ENCODE measurements at regions not wholly inside any gene's neighbourhood (a gene's known extent, or its start where the extent isn't known, plus 50 kb on each side); places are given as distances from the start of the nearest gene placed in this dataset.

DNA sequence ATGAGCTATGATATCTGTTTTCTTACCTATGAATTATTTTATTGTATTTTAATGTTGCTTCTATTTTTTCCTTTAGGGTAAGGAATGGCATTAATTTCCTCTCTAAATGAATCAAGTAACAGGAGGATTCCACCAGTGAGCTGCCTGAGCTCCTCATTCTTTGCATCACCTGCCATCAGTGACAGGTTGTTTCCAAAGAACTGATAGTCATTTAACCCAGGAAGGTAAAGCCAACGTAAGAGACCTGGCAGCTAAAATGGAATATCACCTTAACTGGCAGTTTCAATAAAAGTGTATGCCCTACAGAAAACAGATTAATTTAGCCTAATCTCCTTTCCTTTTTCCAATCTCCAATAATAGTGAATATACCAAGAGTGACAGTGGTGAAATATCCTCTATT lies 812.0 kb downstream of the SLITRK5 start:
- H3K36me3 Mint-ChIP-seq (ENCODE audit: low read depth), result peaks cover 16% of the 10 kb centered on the region
- no peak overlapping the region for H3K4me3 ChIP-seq
- no peak overlapping the region for H3K27ac ChIP-seq (ENCODE audit: low read depth)
- H3K36me3 ChIP-seq (ENCODE audit: insufficient read depth), result peaks cover 8% of the 10 kb centered on the region; the same call in 1 of the 2 replicates
- no peaks in the 10 kb centered on the region for H4K20me1 ChIP-seq (replicated peaks; ENCODE audit: insufficient read depth)
- H3K27me3 Mint-ChIP-seq (ENCODE audit: insufficient read depth, low read depth, poor library complexity), result no peaks in the 10 kb centered on the region
- H3K4me2 ChIP-seq, result no peak overlapping the region
- DNase-seq (ENCODE audit: low spot score) (no peak), ATAC-seq (no peak)
- peaks cover 9% of the 10 kb centered on the region for H3K4me1 Mint-ChIP-seq
- H3K9me2 ChIP-seq (ENCODE audit: insufficient read depth), result peaks cover 4% of the 10 kb centered on the region; the same call in 1 of the 2 replicates
- no peaks in the 10 kb centered on the region for H3K27me3 ChIP-seq (ENCODE audit: insufficient read depth)
- TF ChIP-seq, protein P1, sequence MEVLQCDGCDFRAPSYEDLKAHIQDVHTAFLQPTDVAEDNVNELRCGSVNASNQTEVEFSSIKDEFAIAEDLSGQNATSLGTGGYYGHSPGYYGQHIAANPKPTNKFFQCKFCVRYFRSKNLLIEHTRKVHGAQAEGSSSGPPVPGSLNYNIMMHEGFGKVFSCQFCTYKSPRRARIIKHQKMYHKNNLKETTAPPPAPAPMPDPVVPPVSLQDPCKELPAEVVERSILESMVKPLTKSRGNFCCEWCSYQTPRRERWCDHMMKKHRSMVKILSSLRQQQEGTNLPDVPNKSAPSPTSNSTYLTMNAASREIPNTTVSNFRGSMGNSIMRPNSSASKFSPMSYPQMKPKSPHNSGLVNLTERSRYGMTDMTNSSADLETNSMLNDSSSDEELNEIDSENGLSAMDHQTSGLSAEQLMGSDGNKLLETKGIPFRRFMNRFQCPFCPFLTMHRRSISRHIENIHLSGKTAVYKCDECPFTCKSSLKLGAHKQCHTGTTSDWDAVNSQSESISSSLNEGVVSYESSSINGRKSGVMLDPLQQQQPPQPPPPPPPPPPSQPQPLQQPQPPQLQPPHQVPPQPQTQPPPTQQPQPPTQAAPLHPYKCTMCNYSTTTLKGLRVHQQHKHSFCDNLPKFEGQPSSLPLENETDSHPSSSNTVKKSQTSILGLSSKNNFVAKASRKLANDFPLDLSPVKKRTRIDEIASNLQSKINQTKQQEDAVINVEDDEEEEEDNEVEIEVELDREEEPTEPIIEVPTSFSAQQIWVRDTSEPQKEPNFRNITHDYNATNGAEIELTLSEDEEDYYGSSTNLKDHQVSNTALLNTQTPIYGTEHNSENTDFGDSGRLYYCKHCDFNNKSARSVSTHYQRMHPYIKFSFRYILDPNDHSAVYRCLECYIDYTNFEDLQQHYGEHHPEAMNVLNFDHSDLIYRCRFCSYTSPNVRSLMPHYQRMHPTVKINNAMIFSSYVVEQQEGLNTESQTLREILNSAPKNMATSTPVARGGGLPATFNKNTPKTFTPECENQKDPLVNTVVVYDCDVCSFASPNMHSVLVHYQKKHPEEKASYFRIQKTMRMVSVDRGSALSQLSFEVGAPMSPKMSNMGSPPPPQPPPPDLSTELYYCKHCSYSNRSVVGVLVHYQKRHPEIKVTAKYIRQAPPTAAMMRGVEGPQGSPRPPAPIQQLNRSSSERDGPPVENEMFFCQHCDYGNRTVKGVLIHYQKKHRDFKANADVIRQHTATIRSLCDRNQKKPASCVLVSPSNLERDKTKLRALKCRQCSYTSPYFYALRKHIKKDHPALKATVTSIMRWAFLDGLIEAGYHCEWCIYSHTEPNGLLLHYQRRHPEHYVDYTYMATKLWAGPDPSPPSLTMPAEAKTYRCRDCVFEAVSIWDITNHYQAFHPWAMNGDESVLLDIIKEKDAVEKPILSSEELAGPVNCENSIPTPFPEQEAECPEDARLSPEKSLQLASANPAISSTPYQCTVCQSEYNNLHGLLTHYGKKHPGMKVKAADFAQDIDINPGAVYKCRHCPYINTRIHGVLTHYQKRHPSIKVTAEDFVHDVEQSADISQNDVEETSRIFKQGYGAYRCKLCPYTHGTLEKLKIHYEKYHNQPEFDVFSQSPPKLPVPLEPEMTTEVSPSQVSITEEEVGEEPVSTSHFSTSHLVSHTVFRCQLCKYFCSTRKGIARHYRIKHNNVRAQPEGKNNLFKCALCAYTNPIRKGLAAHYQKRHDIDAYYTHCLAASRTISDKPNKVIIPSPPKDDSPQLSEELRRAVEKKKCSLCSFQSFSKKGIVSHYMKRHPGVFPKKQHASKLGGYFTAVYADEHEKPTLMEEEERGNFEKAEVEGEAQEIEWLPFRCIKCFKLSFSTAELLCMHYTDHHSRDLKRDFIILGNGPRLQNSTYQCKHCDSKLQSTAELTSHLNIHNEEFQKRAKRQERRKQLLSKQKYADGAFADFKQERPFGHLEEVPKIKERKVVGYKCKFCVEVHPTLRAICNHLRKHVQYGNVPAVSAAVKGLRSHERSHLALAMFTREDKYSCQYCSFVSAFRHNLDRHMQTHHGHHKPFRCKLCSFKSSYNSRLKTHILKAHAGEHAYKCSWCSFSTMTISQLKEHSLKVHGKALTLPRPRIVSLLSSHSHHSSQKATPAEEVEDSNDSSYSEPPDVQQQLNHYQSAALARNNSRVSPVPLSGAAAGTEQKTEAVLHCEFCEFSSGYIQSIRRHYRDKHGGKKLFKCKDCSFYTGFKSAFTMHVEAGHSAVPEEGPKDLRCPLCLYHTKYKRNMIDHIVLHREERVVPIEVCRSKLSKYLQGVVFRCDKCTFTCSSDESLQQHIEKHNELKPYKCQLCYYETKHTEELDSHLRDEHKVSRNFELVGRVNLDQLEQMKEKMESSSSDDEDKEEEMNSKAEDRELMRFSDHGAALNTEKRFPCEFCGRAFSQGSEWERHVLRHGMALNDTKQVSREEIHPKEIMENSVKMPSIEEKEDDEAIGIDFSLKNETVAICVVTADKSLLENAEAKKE (CRISPR knock-in tag; IDR thresholded peaks at IDR 0.05), result no peak
- no peak for TF ChIP-seq POLR2AphosphoS5 (IDR thresholded peaks at IDR 0.05; ENCODE audit: low read depth)
- TF ChIP-seq EZH2 (IDR thresholded peaks at IDR 0.05; ENCODE audit: low read depth, unreplicated experiment), result no peak
- H3K9me3 Mint-ChIP-seq, result peaks cover 17% of the 10 kb centered on the region
- no peak overlapping the region for H3K27ac Mint-ChIP-seq
- peaks cover 9% of the 10 kb centered on the region for H3K4me1 ChIP-seq (ENCODE audit: insufficient read depth)
- H3F3A ChIP-seq (replicated peaks; ENCODE audit: low read depth), result no peaks in the 10 kb centered on the region
- no peaks in the 10 kb centered on the region for H3K79me2 ChIP-seq (replicated peaks; ENCODE audit: insufficient read depth)
- H2AFZ ChIP-seq, result no peak overlapping the region
- no peak overlapping the region for H3K4me3 Mint-ChIP-seq

DNA sequence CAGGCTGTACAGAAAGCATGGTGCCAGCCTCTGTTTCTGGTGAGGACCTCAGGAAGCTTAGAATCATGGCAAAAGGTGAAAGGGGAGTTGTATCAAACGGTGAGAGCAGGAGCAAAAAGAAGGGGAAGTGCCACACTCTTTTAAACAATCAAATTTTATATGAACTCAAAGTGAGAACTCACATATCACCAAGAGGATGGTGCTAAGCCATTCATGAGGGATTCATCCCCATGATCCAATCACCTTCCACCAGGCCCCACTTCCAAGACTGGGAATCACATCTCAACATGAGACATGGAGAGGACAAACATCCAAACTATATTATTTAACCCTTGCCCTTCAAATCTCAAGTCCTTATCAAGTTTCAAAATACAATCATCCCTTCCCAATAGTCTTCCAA lies 836.7 kb downstream of the SLITRK5 start:
- Histone ChIP-seq H3K27me3 (ENCODE audit: insufficient read depth) (no peaks in the 10 kb centered on the region), H3F3A (replicated peaks; ENCODE audit: low read depth) (no peaks in the 10 kb centered on the region), H3K9me2 (ENCODE audit: insufficient read depth) (peaks cover 22% of the 10 kb centered on the region), H3K4me3 (no peak overlapping the region), H3K4me1 (ENCODE audit: insufficient read depth) (peaks cover 14% of the 10 kb centered on the region; the same call in 1 of the 2 replicates), H3K36me3 (ENCODE audit: insufficient read depth) (peaks cover 14% of the 10 kb centered on the region; the same call in 1 of the 2 replicates), H2AFZ (no peak overlapping the region), H3K79me2 (replicated peaks; ENCODE audit: insufficient read depth) (no peaks in the 10 kb centered on the region), H3K27ac (ENCODE audit: low read depth) (no peak overlapping the region), H3K4me2 (no peak overlapping the region), H4K20me1 (replicated peaks; ENCODE audit: insufficient read depth) (no peaks in the 10 kb centered on the region)
- Mint-ChIP-seq H3K9me3 (peaks cover 59% of the 10 kb centered on the region), H3K4me3 (no peak overlapping the region), H3K27ac (no peak overlapping the region), H3K27me3 (ENCODE audit: insufficient read depth, low read depth, poor library complexity) (peaks cover 3% of the 10 kb centered on the region), H3K36me3 (ENCODE audit: low read depth) (peaks cover 62% of the 10 kb centered on the region), H3K4me1 (peaks cover 13% of the 10 kb centered on the region)
- ATAC-seq (no peak), DNase-seq (ENCODE audit: low spot score) (no peak)
- TF ChIP-seq JUNB (IDR thresholded peaks at IDR 0.05; ENCODE audit: unreplicated experiment), result no peak
- TF ChIP-seq, protein P1 (CRISPR knock-in tag; IDR thresholded peaks at IDR 0.05), result no peak
- no peak for TF ChIP-seq STAT1 (IDR thresholded peaks at IDR 0.05; ENCODE audit: unreplicated experiment)

Data from GM23338 (cell line).